A673 (cell line): ENCODE measurements at regions not wholly inside any gene's neighbourhood (a gene's known extent, or its start where the extent isn't known, plus 50 kb on each side); places are given as distances from the start of the nearest gene placed in this dataset.

Source experiments
- BruUV-seq: library from RNA; stranded (reverse); fragments of 400-500 nt; replicated peaks from 2 replicates; lab custom pipeline; 2021; lab: Mats Ljungman, UMichigan
- CTCF ChIA-PET: fragments of 300-600 bp; sonication (Branson Sonifier 250); formaldehyde crosslinking; loops from one replicate; lab custom pipeline; 2022; ENCODE audit warnings: antibody characterized with exemption; lab: Charles Lee
- POLR2A ChIA-PET: fragments of 300-600 bp; sonication (Branson Sonifier 250); formaldehyde crosslinking; loops from one replicate; lab custom pipeline; 2022; ENCODE audit warnings: antibody characterized with exemption; ENCODE audit not compliant: low non-redundant PET; lab: Charles Lee
- DNase-seq: peaks from one replicate; pipeline ENCODE4 v3.0.0-alpha.2; 2015; ENCODE audit warnings: low spot score
- H3K27ac ChIP-seq: fragments of 200-600 bp; sonication (generic); 2 replicates; pipeline ENCODE4 v1.5.1; 2016; ENCODE audit warnings: mixed run types, low read depth, mild to moderate bottlenecking, mixed read lengths, antibody characterized with exemption, low read length; ENCODE audit not compliant: poor library complexity, severe bottlenecking
- H3K27me3 ChIP-seq: fragments of 200-600 bp; sonication (generic); replicated peaks from 2 replicates; pipeline ENCODE4 v1.6.1; 2017; ENCODE audit warnings: mixed run types, low read depth, mild to moderate bottlenecking, mixed read lengths, antibody characterized with exemption, low read length; ENCODE audit not compliant: insufficient read depth, poor library complexity
- H3K36me3 ChIP-seq: fragments of 200-600 bp; sonication (generic); 2 replicates; pipeline ENCODE4 v1.6.1; 2016; ENCODE audit warnings: mixed run types, mild to moderate bottlenecking, mixed read lengths, antibody characterized with exemption, low read length; ENCODE audit not compliant: insufficient read depth, poor library complexity, severe bottlenecking
- H3K4me1 ChIP-seq: fragments of 200-600 bp; sonication (generic); 2 replicates; pipeline ENCODE4 v1.6.1; 2017; ENCODE audit warnings: mixed run types, mild to moderate bottlenecking, mixed read lengths, antibody characterized with exemption, low read length; ENCODE audit not compliant: insufficient read depth, poor library complexity, severe bottlenecking
- H3K4me3 ChIP-seq: fragments of 200-600 bp; sonication (generic); 2 replicates; pipeline ENCODE4 v1.5.1; 2016; ENCODE audit warnings: low read depth, mixed run types, mild to moderate bottlenecking, mixed read lengths, low read length; ENCODE audit not compliant: poor library complexity, severe bottlenecking
- H3K9me3 ChIP-seq: fragments of 200-600 bp; sonication (generic); 2 replicates; pipeline ENCODE4 v1.6.1; 2016; ENCODE audit warnings: mixed run types, low read depth, mild to moderate bottlenecking, mixed read lengths, antibody characterized with exemption, low read length; ENCODE audit not compliant: poor library complexity, severe bottlenecking
- CTCF ChIP-seq: fragments of 300-800, 200-600 bp; sonication (generic); conservative IDR thresholded peaks from 2 replicates; pipeline ENCODE4 v1.5.1; 2017; ENCODE audit warnings: low read depth, mild to moderate bottlenecking, antibody characterized with exemption, low read length, moderate library complexity, mixed read lengths
- EZH2 ChIP-seq: fragments of 200-600 bp; sonication (generic); IDR thresholded peaks from 2 replicates; pipeline ENCODE4 v1.6.1; 2017; ENCODE audit warnings: borderline replicate concordance, low read depth, mild to moderate bottlenecking, mixed read lengths, antibody characterized with exemption, low read length; ENCODE audit not compliant: poor library complexity, severe bottlenecking
- intact Hi-C: fragments of 100-400 bp; cut with micrococcal nuclease; formaldehyde crosslinking; loops from one replicate; pipeline ENCODE4 v1.10.0; 2022; ENCODE audit not compliant: unreplicated experiment

- no peak overlapping the region for H3K27ac ChIP-seq
- no peaks in the 10 kb centered on the region for H3K36me3 ChIP-seq
- no peaks in the 10 kb centered on the region for H3K4me1 ChIP-seq
- no peak for DNase-seq
- POLR2A ChIA-PET: no interaction called here
- no peaks in the 10 kb centered on the region for H3K9me3 ChIP-seq
- intact Hi-C loops: no loop called here
- no peak overlapping the region for H3K4me3 ChIP-seq
- TF ChIP-seq EZH2 (no peak), CTCF (no peak)
- no peaks in the 10 kb centered on the region for H3K27me3 ChIP-seq
- CTCF ChIA-PET: no interaction called here
- no TSS peak for BruUV-seq
Observed at GRCh38 chr12:111293266-111294009, 75.5 kb downstream of the PHETA1 start.

- H3K4me3 ChIP-seq: no peak overlapping the region
- H3K27ac ChIP-seq: no peak overlapping the region
- intact Hi-C loops: no loop called here
- no peaks in the 10 kb centered on the region for H3K4me1 ChIP-seq
- ChIA-PET CTCF (no interaction called here), POLR2A (no interaction called here)
- no peaks in the 10 kb centered on the region for H3K9me3 ChIP-seq
- no peak for TF ChIP-seq EZH2
- TF ChIP-seq CTCF: no peak
- no peaks in the 10 kb centered on the region for H3K27me3 ChIP-seq
- DNase-seq: no peak
- no TSS peak for BruUV-seq
- H3K36me3 ChIP-seq: no peaks in the 10 kb centered on the region
Observed at GRCh38 chr12:111291357-111291756, 77.5 kb downstream of the PHETA1 start.

GRCh38 chr12:111288771-111289170 is 80.1 kb downstream of the PHETA1 start:
- no peak for DNase-seq

More at GRCh38 chr12:111288771-111289170, 80.1 kb downstream of the PHETA1 start:
- no peaks in the 10 kb centered on the region for H3K9me3 ChIP-seq
- ChIA-PET POLR2A (no interaction called here), CTCF (no interaction called here)
- no peak overlapping the region for H3K27ac ChIP-seq
- H3K4me1 ChIP-seq: no peaks in the 10 kb centered on the region
- no peaks in the 10 kb centered on the region for H3K27me3 ChIP-seq
- TF ChIP-seq EZH2 (no peak), CTCF (no peak)
- intact Hi-C loops: no loop called here
- BruUV-seq: no TSS peak
- H3K4me3 ChIP-seq: no peak overlapping the region
- H3K36me3 ChIP-seq: no peaks in the 10 kb centered on the region
